GM18511 (cell line): ENCODE measurements at regions not wholly inside any gene's neighbourhood (a gene's known extent, or its start where the extent isn't known, plus 50 kb on each side); places are given as distances from the start of the nearest gene placed in this dataset.
"Not testable (repeated sequence)": the region's sequence is repeated elsewhere in the genome, so short reads cannot be mapped to it uniquely, and the experiment has no call there.

ENCODE experiments used
- ATAC-seq: cut with Tn5 transposase; IDR thresholded peaks from one replicate; pipeline ENCODE4 v1.9.1; 2021; ENCODE audit warnings: mild to moderate bottlenecking, moderate library complexity; ENCODE audit not compliant: unreplicated experiment

- ATAC-seq: no peak
These were observed 269.0 kb downstream of the OXSM start for GRCh38 chr3:26058901-26059321.

- no peak for ATAC-seq
These were observed 272.1 kb downstream of the OXSM start for GRCh38 chr3:26061947-26062346.

GRCh38 chr3:26064297-26064696, 274.4 kb downstream of the OXSM start:
- no peak for ATAC-seq

- ATAC-seq: no peak
These were observed 279.0 kb downstream of the OXSM start for GRCh38 chr3:26068890-26069289.

GRCh38 chr3:26070854-26071253, 281.0 kb downstream of the OXSM start:
- ATAC-seq: no peak

- ATAC-seq: no peak
These were observed 284.2 kb downstream of the OXSM start for GRCh38 chr3:26074080-26074479.

GRCh38 chr3:26078539-26078938, 288.6 kb downstream of the OXSM start:
- no peak for ATAC-seq

- ATAC-seq: no peak
These were observed 291.3 kb downstream of the OXSM start for GRCh38 chr3:26081166-26081565.

DNA sequence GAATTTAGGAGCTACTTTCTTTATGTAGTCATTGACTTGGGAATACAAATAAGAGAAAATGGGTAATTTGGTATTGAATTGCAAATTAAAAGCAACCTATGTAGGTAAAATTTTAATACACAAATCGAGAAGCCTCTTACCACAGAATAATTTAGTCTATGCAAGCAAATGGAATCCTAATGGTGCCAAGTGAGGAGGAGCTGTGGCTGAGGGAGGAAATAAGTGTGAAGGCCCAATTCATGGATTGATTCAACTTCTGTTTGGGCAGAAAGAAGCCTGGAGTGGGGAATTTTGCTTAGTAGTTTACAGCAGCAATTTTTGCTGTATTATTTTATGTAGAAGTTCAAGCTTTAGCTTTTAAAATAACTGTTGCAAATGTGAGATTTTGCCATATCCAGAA, 291.9 kb downstream of the OXSM start:
- ATAC-seq: no peak

DNA sequence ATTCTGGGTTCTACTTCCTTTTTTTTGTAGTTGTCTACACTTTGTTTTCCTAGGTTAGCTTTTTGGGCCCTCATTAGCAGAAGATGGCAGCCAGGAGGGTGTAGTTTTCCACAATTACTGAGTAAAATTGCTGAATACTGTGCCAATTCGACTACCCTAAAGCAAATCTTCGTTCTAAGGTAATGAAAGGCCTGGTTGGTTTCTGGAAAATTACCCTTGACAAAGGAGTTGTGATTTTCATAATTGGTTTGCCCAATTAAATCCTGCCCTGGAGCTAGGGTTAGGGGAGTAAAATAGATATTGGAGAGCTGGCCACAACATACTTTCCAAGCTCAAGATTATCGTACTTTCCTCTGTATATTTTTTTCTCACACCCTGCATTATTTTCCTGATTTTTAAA, 293.0 kb downstream of the OXSM start:
- no peak for ATAC-seq

DNA sequence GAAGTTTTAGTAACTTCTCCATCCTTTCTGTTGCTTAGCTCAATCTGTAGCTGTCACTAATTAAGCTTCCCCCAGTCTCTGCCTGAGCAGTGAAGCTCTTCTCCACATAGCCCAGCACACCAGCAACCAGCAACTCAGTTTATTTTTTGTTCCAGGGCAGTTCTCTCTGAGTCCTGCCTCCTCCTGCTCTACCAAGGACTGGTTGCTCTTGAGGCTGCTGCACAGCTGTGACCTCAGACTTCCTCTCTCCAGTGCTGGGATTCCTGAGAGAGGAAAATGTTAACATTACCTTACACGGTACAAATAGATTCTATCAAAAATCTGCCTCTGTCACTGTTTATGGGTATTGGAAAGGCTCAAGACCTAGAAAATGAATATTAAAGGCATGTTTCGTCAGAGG, 294.7 kb downstream of the OXSM start:
- ATAC-seq: no peak

DNA sequence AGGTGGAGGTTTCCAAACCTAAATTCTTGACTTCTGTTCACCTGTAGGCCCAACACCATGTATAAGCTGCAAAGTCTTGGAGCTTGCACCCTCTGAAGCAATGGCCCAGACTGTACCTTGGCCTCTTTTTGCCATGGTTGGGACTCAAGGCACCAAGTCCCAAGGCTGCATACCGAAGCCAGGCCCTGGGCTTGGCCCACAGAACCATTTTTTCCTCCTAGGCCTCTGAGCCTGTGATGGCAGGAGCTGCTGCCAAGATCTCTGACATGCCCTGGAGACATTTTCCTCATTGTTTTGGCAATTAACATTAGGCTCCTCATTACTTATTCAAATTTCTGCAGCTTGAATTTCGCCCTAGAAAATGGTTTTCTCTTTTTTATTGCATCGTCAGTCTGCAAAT, 297.9 kb downstream of the OXSM start:
- ATAC-seq: no peak

DNA sequence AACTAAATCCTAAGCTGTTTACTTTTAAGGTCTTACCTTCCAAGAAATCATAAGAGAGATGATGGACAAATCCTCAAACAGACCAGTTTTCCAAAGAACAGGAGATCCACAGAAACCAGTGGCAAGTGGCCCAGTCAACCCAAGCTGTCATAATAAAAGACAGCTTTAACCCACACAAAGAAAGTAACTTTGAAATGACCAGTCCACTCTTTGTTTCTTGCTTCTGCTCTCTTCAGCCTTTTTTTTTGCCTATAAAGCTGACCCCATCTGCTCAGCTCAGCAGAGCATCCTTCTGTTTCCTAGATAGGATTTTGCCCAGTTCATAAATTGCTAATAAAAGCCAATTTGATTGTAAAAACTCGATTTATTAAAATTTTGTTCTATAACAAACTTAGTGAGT, 299.4 kb downstream of the OXSM start:
- no peak for ATAC-seq

- no peak for ATAC-seq
These were observed 300.7 kb downstream of the OXSM start for GRCh38 chr3:26090589-26090988.

DNA sequence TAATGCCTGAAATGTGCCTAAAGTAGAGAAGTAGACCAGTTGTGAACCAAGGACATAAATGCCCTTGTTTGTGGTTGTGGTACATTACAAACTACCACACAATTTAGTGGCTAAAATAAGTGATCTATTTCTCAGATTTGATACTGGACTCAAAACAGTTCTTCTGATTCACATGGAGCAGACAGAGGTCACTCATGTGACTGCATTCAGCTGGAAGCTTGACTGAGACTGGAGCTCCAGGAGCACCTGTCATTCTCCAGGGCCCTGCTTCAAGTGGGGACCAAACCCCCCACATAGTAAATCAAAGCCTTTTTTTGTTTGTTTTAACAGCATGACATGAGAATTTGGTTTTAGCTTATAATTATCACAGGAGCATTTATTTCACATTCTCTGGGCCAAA, 301.2 kb downstream of the OXSM start:
- no peak for ATAC-seq

DNA sequence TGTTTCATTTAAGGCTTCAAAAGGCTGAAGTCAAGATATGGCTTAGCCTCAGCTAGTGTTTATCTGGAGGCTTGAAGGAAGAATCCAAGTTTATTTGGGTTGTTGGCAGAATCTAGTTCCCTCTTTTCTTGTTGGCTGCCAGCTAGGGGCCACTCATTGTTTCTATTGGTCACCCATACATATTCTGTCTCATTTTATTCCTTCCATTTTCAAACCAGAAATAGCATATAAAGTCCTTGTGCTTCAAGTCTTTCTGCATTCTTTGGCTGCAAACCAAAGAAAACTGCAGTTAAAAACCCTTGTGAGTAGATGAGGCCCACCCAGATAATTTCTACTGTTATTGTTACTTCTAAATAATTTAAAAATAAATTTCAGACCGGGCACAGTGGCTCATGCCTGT, 301.7 kb downstream of the OXSM start:
- no peak for ATAC-seq

- ATAC-seq: not testable (repeated sequence)
These were observed 307.2 kb downstream of the OXSM start for GRCh38 chr3:26097111-26097510.

DNA sequence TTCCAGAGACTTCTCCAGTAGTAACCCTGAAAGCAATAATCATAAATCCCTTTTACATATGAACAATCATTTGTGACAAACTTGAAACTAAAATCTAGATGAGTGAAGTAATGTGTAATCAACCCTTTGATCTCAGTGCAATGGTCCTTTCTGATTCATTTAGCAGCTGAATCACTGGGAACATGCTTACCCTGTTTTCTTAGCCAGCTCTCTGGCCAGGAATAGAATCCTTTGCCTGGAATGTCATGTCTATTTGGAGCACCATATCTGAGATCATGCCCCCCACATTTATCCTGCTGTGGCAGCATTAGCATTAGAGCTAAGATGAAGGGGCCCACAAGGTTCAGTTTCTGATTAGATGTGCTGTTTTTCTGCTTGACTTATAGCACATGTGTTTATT, 309.8 kb downstream of the OXSM start:
- no peak for ATAC-seq

DNA sequence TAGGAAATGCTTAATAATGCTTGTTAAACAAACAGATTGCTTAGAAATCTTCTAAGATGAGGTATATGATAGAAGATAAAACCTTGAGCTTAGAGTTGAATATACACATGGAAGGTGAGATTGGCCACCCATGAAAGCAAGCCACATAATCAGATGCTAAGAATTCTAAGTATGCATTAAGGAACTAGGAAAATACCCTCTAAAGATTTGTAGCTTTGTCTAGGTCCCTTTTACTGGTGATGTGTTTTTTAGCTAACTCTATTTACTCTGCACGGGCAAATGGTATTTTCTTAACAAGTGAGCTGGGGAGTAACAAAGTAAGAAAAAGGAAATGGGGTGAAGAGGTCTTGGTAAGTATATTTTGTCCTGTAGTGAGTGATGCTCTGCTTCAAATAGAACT, 310.3 kb downstream of the OXSM start:
- ATAC-seq: no peak

GRCh38 chr3:26102376-26102775, 312.5 kb downstream of the OXSM start:
- no peak for ATAC-seq

DNA sequence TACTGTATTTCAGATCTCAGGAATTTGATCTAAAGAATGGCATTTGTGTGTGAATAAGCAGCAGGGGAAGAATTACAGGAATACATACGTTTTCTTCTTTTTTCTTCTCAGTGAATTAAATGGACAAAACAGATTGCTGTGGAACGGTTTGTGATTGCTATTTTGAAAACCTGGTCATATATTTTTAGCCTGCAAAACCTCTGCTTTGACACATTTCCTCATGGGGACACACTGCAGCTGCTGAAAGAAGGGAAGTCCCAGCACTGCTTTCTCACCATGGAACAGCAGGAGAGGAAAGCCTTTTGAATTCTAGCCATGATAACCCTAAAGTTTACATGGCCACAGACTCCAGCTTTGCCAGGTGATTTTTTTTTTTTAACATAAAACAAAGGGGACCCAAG, 315.0 kb downstream of the OXSM start:
- ATAC-seq: peak; percentile 42

DNA sequence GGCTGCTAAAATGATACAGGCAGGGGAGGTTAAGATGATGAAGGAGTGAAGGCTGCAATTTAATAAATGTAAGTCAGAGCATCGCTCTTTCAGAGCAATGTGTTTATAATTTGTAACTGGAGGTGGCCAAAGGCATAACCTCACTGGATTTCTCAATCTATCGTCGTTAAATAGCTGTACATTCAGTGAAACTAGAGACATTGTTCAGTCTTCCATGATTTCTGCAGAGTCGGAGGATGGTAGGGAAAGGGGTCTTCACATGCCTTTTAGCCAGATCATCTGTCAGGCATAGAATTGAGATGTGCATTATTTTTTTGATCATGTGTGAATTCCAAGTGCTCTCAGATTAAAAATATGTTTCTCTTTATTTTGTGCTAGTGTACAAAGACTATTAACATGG, 315.4 kb downstream of the OXSM start:
- peak; percentile 7 for ATAC-seq

- ATAC-seq: no peak
These were observed 316.3 kb downstream of the OXSM start for GRCh38 chr3:26106228-26106627.
